K562 (cell line): ENCODE measurements at regions not wholly inside any gene's neighbourhood (a gene's known extent, or its start where the extent isn't known, plus 50 kb on each side); places are given as distances from the start of the nearest gene placed in this dataset.

Experiments used
- BRCA1 ChIP-seq, 2 experiments: fragments of 450-650 bp in 1 of 2; sonication (generic) in 1 of 2; formaldehyde crosslinking in 1 of 2; IDR thresholded peaks; 2 replicates each; pipeline versions ENCODE4 v1.5.0 to v1.6.1; 2017 to 2020; ENCODE audit warnings: mild to moderate bottlenecking in 1 of 2, missing genetic modification reagents in 1 of 2
- CTCF ChIP-seq, 3 experiments: IDR thresholded peaks in 2 of 3; conservative IDR thresholded peaks in 1 of 3; 2 replicates each; pipeline ENCODE4 v1.5.1; 2011 to 2012; ENCODE audit warnings: low read length in 3 of 3, mild to moderate bottlenecking in 3 of 3, control low read depth in 2 of 3, improper control_type of control experiment in 1 of 3, inconsistent platforms in 1 of 3, low read depth in 1 of 3, mixed read lengths in 1 of 3, moderate library complexity in 1 of 3; ENCODE audit not compliant: insufficient read depth in 2 of 3
- EZH2 ChIP-seq: IDR thresholded peaks from 2 replicates; pipeline ENCODE4 v1.6.1; 2012; ENCODE audit warnings: low read depth, mild to moderate bottlenecking, inconsistent platforms, low read length, borderline replicate concordance
- MLX ChIP-seq, 2 experiments: fragments of 450-650 bp in 1 of 2; sonication (generic) in 1 of 2; formaldehyde crosslinking; conservative IDR thresholded peaks; 2 replicates each; pipeline versions ENCODE4 v1.4.0 to v1.8.1; 2020 to 2022; ENCODE audit warnings: mild to moderate bottlenecking in 1 of 2, missing genetic modification reagents in 1 of 2
- USF2 ChIP-seq: sonication (generic); formaldehyde crosslinking; IDR thresholded peaks from 2 replicates; pipeline ENCODE4 v1.5.0; 2020; ENCODE audit warnings: missing genetic modification reagents
- YY1 ChIP-seq, 3 experiments: IDR thresholded peaks; 2 replicates each; pipeline ENCODE4 v1.6.1; 2011; ENCODE audit warnings: low read length in 2 of 3, mild to moderate bottlenecking in 2 of 3, moderate library complexity in 2 of 3, borderline replicate concordance in 1 of 3, control low read depth in 1 of 3, low read depth in 1 of 3; ENCODE audit not compliant: insufficient read depth in 3 of 3, insufficient replicate concordance in 2 of 3, control insufficient read depth in 1 of 3, insufficient read length in 1 of 3; ENCODE audit errors: extremely low read depth in 1 of 3
- ZNF184 ChIP-seq: sonication (generic); formaldehyde crosslinking; IDR thresholded peaks from 2 replicates; pipeline ENCODE4 v1.5.0; 2020; ENCODE audit warnings: missing genetic modification reagents
- ZNF436 ChIP-seq: fragments of 250-450, 450-650 bp; sonication (Bioruptor Pico); formaldehyde crosslinking; IDR thresholded peaks from 2 replicates; pipeline ENCODE4 v1.7.0; 2020; ENCODE audit warnings: mild to moderate bottlenecking
- TF ChIP-seq, protein P1 (sequence below): fragments of 200-600 bp; sonication (generic); IDR thresholded peaks from one replicate; pipeline ENCODE4 v1.6.1; 2012; ENCODE audit warnings: mild to moderate bottlenecking, low read depth, low read length, inconsistent platforms

GRCh38 chr1:213371847-213372619 lies 321.0 kb downstream of the RPS6KC1 start:
- TF ChIP-seq BRCA1 (IDR thresholded peaks at IDR 0.05), result no peak
- no peak for TF ChIP-seq BRCA1 (CRISPR knock-in tag; IDR thresholded peaks at IDR 0.05)
- no peak for TF ChIP-seq MLX (CRISPR knock-in tag; conservative IDR thresholded peaks at IDR 0.05)
- no peak for TF ChIP-seq CTCF (IDR thresholded peaks at IDR 0.05 in 2 of 3, conservative IDR thresholded peaks at IDR 0.05 in 1 of 3; ENCODE audit: insufficient read depth in 2 of 3, low read depth in 1 of 3, low read length in 3 of 3)
- TF ChIP-seq USF2, result no peak
- no peak for TF ChIP-seq ZNF184 (CRISPR knock-in tag)
- no peak for TF ChIP-seq YY1 (IDR thresholded peaks at IDR 0.05; ENCODE audit: borderline replicate concordance in 1 of 3, control insufficient read depth in 1 of 3, extremely low read depth in 1 of 3, insufficient read depth in 3 of 3, insufficient read length in 1 of 3, insufficient replicate concordance in 2 of 3, low read depth in 1 of 3, low read length in 2 of 3)
- TF ChIP-seq, protein P1, sequence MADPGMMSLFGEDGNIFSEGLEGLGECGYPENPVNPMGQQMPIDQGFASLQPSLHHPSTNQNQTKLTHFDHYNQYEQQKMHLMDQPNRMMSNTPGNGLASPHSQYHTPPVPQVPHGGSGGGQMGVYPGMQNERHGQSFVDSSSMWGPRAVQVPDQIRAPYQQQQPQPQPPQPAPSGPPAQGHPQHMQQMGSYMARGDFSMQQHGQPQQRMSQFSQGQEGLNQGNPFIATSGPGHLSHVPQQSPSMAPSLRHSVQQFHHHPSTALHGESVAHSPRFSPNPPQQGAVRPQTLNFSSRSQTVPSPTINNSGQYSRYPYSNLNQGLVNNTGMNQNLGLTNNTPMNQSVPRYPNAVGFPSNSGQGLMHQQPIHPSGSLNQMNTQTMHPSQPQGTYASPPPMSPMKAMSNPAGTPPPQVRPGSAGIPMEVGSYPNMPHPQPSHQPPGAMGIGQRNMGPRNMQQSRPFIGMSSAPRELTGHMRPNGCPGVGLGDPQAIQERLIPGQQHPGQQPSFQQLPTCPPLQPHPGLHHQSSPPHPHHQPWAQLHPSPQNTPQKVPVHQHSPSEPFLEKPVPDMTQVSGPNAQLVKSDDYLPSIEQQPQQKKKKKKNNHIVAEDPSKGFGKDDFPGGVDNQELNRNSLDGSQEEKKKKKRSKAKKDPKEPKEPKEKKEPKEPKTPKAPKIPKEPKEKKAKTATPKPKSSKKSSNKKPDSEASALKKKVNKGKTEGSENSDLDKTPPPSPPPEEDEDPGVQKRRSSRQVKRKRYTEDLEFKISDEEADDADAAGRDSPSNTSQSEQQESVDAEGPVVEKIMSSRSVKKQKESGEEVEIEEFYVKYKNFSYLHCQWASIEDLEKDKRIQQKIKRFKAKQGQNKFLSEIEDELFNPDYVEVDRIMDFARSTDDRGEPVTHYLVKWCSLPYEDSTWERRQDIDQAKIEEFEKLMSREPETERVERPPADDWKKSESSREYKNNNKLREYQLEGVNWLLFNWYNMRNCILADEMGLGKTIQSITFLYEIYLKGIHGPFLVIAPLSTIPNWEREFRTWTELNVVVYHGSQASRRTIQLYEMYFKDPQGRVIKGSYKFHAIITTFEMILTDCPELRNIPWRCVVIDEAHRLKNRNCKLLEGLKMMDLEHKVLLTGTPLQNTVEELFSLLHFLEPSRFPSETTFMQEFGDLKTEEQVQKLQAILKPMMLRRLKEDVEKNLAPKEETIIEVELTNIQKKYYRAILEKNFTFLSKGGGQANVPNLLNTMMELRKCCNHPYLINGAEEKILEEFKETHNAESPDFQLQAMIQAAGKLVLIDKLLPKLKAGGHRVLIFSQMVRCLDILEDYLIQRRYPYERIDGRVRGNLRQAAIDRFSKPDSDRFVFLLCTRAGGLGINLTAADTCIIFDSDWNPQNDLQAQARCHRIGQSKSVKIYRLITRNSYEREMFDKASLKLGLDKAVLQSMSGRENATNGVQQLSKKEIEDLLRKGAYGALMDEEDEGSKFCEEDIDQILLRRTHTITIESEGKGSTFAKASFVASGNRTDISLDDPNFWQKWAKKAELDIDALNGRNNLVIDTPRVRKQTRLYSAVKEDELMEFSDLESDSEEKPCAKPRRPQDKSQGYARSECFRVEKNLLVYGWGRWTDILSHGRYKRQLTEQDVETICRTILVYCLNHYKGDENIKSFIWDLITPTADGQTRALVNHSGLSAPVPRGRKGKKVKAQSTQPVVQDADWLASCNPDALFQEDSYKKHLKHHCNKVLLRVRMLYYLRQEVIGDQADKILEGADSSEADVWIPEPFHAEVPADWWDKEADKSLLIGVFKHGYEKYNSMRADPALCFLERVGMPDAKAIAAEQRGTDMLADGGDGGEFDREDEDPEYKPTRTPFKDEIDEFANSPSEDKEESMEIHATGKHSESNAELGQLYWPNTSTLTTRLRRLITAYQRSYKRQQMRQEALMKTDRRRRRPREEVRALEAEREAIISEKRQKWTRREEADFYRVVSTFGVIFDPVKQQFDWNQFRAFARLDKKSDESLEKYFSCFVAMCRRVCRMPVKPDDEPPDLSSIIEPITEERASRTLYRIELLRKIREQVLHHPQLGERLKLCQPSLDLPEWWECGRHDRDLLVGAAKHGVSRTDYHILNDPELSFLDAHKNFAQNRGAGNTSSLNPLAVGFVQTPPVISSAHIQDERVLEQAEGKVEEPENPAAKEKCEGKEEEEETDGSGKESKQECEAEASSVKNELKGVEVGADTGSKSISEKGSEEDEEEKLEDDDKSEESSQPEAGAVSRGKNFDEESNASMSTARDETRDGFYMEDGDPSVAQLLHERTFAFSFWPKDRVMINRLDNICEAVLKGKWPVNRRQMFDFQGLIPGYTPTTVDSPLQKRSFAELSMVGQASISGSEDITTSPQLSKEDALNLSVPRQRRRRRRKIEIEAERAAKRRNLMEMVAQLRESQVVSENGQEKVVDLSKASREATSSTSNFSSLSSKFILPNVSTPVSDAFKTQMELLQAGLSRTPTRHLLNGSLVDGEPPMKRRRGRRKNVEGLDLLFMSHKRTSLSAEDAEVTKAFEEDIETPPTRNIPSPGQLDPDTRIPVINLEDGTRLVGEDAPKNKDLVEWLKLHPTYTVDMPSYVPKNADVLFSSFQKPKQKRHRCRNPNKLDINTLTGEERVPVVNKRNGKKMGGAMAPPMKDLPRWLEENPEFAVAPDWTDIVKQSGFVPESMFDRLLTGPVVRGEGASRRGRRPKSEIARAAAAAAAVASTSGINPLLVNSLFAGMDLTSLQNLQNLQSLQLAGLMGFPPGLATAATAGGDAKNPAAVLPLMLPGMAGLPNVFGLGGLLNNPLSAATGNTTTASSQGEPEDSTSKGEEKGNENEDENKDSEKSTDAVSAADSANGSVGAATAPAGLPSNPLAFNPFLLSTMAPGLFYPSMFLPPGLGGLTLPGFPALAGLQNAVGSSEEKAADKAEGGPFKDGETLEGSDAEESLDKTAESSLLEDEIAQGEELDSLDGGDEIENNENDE, result no peak
- TF ChIP-seq ZNF436 (CRISPR knock-in tag), result no peak
- TF ChIP-seq EZH2, result no peak
